GM19324 (cell line): ENCODE measurements at regions not wholly inside any gene's neighbourhood (a gene's known extent, or its start where the extent isn't known, plus 50 kb on each side); places are given as distances from the start of the nearest gene placed in this dataset.
"Not testable (repeated sequence)": the region's sequence is repeated elsewhere in the genome, so short reads cannot be mapped to it uniquely, and the experiment has no call there.

Source experiments
- ATAC-seq: cut with Tn5 transposase; IDR thresholded peaks from one replicate; pipeline ENCODE4 v1.9.1; 2021; ENCODE audit warnings: mild to moderate bottlenecking, moderate library complexity; ENCODE audit not compliant: unreplicated experiment, low FRiP score

DNA sequence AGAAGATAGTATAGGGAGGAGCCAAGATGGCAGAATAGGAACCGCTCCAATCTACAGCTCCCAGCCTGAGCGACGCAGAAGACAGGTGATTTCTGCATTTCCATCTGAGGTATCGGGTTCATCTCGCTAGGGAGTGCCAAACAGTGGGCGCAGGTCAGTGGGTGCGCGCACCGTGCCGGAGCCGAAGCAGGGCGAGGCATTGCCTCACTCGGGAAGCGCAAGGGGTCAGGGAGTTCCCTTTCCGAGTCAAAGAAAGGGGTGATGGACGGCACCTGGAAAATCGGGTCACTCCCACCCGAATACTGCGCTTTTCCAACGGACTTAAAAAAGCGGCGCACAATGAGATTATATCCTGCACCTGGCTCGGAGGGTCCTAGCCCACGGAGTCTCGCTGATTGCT is 201.2 kb downstream of the CETN3 start:
- ATAC-seq: not testable (repeated sequence)

DNA sequence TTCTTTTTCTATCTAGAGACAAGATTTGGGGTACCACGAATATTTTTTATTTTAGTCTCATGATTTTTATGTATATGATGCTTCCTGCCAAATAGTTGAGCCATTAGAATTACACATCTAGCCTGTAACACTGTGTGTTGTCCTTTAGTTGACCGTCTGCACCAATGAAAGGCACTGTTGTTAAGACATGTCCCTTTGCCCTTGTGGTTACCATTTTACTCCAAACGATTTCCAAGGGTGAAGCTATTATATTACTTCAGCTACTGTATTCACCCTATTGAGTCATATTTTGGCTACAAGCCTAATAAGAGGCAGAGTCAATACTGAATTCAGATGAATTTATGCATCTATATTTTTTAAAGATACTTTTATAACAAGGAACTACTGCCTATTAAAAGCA is 207.6 kb downstream of the CETN3 start:
- no peak for ATAC-seq

DNA sequence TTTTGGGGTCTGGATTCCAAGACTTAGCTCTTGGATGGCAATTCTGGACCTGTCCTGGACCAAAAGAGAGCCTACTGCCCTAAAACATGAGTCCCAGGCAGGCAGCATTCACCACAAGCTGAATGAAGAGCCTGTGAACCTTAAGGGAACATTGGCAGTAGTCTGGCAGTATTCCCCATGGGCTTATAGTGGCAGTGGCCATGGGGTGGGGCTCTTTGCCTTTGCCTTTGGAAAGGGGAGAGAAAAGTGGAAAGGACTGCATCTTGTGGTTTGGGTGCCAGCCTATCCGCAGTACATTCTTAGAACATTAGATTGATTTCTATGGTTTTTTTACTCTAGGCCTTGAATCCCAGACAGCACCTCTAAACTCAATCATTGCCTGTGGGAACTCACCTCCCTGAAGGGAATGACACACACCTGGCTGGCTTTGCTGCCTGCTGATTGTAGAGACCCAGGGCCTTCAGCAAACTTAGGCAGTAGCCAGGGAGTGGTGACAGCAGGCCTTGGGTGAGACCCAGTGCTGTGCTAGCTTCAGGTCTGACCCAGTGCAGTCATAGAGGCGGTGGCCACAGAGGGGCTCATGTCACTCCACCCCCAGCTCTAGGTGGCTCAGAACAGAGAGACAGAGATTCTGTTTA is 216.3 kb downstream of the CETN3 start:
- ATAC-seq: no peak

- no peak for ATAC-seq
Measured at GRCh38 chr5:90191352-90192045, 218.1 kb downstream of the CETN3 start.

DNA sequence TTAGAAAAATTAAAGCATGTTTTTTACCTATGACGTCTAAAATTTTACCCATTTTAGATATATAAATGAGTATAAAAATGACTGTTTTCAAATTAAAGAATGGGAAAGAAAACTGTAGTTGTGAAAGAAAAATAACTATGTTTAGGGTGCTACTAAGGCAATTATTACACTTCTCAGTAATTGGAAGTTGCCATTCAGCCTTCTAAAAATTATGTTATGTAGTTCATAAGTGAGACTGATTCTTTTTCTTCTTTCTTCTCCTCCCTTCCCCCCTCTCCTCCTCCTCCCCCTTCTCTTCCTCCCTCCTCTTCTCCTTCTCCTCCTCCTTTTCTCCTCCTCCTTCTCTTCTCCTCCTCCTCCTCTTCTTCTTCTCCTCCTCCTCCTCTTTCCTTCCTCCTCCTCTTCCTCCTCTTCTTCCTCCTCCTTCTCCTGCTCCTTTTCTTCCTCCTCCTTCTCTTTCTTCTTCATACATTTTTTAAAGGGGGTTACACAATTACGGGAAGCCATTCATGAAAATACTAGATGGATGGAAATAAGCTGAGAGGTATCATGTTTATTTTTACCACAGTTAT is 223.6 kb downstream of the CETN3 start:
- no peak for ATAC-seq

DNA sequence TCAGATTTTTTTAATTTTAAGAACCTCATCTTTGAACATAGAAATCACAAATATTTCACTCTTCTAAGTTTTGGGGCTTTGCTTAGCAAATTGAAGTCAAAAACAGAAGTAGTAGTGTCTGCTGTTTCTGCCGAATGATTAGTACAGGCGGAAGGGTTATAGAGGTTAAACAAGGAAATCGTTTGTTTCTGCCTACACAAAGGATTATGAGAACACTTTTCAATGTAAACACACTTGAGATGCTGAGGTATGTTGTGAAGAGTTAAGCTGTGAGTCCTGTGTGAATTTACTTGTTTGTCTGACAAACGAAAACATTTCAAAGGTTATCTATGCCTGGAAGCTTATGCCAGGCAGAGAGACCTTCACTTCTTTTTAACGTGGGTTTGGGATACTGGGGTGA is 224.8 kb downstream of the CETN3 start:
- ATAC-seq: no peak

DNA sequence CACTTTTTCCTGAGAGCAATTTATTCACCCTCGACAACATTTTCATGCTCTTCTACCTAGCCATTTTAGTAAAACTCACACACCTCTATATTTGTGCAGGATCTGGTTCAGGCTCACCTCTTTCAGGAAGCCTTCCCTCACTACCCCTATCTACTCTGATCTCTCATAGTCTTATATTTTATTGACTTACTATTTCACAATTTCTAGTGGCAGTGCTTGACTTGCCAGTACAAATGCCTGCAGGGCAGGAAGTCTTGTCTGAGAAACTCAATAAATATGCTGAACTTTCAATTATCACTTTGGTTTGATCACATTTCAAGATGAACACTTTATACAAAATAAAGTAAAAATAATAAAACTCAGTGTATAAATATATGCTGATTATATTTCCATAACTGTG is 226.8 kb downstream of the CETN3 start:
- no peak for ATAC-seq

GRCh38 chr5:90174236-90174635 is 235.3 kb downstream of the CETN3 start:
- ATAC-seq: no peak

DNA sequence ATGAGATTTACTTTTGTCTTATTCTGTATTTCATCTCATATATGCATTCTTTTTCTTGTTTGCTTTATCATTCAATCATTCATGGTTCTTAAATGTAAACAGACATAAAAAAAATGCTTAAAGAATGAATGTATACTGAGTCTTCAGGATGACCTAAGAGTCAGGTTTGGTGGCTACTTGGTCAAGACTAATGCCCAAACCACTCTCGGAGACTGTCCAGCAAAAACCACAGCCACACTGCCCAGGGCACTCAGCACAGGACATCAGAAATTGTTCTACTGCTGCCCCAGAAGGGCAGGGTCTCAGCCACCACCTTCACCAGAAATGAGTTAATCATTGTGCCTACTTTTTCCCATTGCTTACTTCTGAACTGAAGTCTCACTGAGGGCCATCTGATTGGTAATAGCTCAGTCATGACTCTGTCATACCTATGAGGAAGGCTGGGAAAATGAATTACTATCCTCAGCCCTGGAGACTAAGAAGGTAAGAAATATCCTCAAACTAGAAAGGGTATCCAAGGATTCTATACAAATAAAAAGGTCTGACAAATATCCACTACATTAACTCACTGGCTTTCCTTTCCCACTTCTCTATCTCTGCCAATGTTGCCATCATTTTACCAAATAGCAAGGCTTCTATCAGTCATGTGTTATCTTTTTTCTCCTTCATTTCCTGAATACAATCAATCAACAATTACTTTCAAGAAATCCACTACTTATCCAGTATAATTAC is 236.1 kb downstream of the CETN3 start:
- ATAC-seq: no peak

- no peak for ATAC-seq
Measured at GRCh38 chr5:90171466-90171865, 238.1 kb downstream of the CETN3 start.

DNA sequence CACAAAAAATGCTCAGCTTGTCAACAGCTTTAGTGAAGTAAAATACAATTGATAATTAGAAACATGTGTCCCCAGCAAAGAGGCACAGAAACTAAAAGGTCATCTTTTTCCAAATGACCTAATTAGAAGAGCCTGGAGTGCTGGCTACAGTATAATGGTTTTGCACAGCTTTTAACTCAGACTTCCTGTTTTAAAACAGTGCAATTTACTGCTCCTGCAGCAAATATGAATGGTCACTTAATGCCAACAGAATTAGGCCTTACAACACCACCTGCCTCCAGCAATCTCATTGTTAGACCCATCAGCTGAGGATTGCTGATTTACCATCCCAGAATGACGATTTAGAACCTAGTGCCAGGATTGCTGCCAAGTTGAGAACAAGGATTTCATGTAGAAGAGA is 239.3 kb downstream of the CETN3 start:
- no peak for ATAC-seq

DNA sequence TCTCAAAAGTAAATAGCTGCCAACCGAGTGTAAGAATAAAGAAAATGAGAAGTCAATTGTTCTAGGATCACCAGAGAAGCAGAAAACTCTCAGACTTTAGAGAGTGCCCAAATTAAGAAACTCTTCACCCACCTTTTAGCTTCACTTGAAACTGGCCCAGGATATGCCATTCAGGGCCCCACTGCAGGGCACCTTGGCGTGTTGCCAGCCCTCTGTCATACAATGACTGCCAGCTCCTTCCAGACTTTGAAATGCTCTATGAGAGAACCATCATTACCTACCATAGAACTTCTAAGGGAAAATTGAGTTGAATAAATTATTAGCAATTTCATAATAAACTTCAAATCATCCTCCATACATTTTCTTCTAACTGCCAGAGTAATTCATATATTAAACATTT is 240.5 kb downstream of the CETN3 start:
- ATAC-seq: no peak

- ATAC-seq: no peak
Measured at GRCh38 chr5:90168399-90168798, 241.2 kb downstream of the CETN3 start.

- no peak for ATAC-seq
Measured at GRCh38 chr5:90166816-90167215, 242.7 kb downstream of the CETN3 start.

GRCh38 chr5:90162324-90162723 is 247.2 kb downstream of the CETN3 start:
- ATAC-seq: no peak

- ATAC-seq: no peak
Measured at GRCh38 chr5:90161414-90161813, 248.1 kb downstream of the CETN3 start.

DNA sequence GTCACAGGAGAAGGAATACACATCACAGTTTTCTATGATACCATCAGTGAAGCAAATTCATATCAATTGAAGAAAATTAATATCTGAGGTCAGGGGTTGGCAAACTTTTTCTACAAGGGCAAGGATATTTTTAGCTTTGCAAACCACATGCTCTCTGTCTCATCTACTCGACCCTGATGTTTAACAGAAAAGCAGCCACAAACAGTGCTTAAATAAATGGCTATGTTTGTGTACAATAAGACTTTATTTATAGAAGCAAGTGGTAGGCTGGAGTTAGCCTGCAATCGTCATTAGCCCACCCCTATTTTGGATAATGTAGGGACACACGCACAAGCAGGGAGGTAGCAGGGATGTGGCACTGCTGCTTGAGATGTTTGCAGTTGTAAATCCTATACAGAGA is 251.4 kb downstream of the CETN3 start:
- ATAC-seq: no peak

GRCh38 chr5:90153031-90153430 is 256.5 kb downstream of the CETN3 start:
- no peak for ATAC-seq

DNA sequence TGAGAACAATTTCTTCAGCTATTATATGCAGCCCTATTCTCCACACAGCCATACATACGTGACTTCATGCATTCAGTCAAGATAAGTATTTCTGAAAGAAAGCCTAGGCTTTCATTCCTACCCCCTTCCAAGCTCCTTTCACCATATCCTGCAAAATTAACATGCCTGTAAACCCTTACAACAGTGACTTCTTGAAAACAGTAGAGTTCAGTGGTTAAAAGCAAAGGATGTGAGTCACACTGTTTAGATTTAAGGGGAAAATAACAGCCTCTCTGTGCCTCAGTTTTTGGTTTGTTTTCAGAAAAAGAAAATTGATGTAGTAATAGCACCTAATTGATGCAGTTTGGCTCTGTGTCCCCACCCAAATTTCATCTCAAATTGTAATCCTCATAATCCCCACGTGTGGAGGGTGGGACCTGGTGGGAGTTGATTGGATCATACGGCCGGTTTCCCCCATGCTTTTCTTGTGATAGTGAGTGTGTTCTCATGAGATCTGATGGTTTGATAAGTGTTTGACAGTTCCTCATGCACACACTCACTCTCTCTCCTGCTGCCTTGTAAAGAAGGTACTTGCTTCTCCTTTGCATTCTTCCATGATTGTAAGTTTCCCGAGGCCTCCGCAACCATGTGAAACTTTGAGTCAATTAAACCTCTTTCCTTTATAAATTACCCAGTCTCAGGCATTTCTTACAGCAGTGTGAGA is 264.8 kb downstream of the CETN3 start:
- ATAC-seq: no peak

- no peak for ATAC-seq
Measured at GRCh38 chr5:90142541-90142940, 267.0 kb downstream of the CETN3 start.

DNA sequence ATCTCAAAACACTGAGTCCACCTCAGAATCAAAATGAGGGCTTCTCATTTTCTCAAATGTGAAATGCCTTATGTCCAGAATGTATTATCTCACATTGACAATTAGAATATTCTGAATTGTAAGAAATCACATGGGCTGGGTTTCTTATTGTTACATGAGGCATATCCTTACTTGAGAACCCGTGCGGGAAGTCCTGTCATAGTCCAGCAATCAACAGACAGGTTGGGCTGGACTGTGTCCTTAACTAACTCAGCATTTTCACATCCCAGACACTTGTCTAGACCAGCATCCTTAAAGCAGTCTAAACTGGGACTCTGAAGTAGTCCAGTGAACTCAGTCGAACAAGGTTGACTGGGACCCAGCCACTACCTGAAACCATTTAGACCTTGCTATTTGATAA is 267.6 kb downstream of the CETN3 start:
- ATAC-seq: no peak
